ENCODE measurements at regions not wholly inside any gene's neighbourhood (a gene's known extent, or its start where the extent isn't known, plus 50 kb on each side); places are given as distances from the start of the nearest gene placed in this dataset.
"Not testable (repeated sequence)": the region's sequence is repeated elsewhere in the genome, so short reads cannot be mapped to it uniquely, and the experiment has no call there.

DNA sequence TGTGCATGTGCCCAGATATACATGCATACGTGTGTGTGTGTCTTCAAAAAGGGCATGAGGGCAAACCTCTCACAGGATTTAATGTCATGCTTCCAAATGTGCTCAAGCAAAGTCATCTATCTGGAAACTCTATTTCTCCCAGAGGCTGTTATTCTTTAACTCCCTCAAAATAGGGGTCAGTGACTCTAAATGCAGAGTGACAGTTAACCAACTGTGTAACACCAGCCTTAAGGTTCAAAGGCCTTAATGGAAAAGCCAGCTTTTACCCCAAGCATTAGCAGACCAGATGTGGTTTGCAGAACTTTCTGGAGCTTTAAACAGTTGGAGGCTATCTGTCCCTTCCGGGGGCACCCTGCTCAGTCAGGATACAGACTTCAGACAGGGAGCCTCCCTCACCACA lies 70.4 kb upstream of the SLC7A14 start:
- Mint-ChIP-seq H3K4me3 (ENCODE audit: low read depth, unreplicated experiment) (no peak overlapping the region), H3K27me3 (ENCODE audit: unreplicated experiment) (peaks cover 16% of the 10 kb centered on the region), H3K36me3 (ENCODE audit: insufficient read depth, unreplicated experiment) (no peaks in the 10 kb centered on the region), H3K27ac (ENCODE audit: unreplicated experiment) (no peak overlapping the region), H3K9me3 (ENCODE audit: low read depth, unreplicated experiment) (no peaks in the 10 kb centered on the region), H3K4me1 (ENCODE audit: low read depth, unreplicated experiment) (no peaks in the 10 kb centered on the region)
- CTCF ChIA-PET, result no interaction called here
- TF ChIP-seq, protein P1, sequence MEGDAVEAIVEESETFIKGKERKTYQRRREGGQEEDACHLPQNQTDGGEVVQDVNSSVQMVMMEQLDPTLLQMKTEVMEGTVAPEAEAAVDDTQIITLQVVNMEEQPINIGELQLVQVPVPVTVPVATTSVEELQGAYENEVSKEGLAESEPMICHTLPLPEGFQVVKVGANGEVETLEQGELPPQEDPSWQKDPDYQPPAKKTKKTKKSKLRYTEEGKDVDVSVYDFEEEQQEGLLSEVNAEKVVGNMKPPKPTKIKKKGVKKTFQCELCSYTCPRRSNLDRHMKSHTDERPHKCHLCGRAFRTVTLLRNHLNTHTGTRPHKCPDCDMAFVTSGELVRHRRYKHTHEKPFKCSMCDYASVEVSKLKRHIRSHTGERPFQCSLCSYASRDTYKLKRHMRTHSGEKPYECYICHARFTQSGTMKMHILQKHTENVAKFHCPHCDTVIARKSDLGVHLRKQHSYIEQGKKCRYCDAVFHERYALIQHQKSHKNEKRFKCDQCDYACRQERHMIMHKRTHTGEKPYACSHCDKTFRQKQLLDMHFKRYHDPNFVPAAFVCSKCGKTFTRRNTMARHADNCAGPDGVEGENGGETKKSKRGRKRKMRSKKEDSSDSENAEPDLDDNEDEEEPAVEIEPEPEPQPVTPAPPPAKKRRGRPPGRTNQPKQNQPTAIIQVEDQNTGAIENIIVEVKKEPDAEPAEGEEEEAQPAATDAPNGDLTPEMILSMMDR (IDR thresholded peaks at IDR 0.05; ENCODE audit: unreplicated experiment), result no peak
- DNase-seq, result no peak
- BruUV-seq (replicated peaks), result no TSS peak
- intact Hi-C loops (cut with micrococcal nuclease; ENCODE audit: unreplicated experiment), result no loop called here

DNA sequence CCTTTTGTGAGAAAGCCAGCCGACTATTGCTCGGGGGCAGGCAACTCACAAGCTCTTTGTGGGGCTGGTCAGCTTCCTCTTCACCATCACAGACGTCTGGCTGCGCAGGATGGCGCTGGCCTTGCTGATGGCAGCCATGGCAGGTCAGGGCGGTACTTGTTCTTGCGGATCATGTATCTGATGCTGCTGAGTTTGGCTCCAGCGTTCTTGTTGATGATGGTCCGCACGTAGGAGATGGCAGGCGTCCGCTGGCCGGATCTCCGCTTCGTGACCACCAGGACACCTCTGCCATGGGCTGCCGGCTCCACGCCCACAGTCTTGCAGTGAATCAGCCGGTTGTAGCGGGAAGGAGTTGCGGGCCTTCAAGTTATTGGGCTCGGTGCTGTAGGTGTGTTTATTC lies 67.9 kb upstream of the SLC7A14 start:
- CTCF ChIA-PET, result no interaction called here
- no peak overlapping the region for H3K27ac Mint-ChIP-seq (ENCODE audit: unreplicated experiment)
- no peaks in the 10 kb centered on the region for H3K9me3 Mint-ChIP-seq (ENCODE audit: low read depth, unreplicated experiment)
- no peak overlapping the region for H3K4me3 Mint-ChIP-seq (ENCODE audit: low read depth, unreplicated experiment)
- TF ChIP-seq, protein P1 (IDR thresholded peaks at IDR 0.05; ENCODE audit: unreplicated experiment), result no peak
- BruUV-seq (replicated peaks), result no TSS peak
- no peaks in the 10 kb centered on the region for H3K36me3 Mint-ChIP-seq (ENCODE audit: insufficient read depth, unreplicated experiment)
- intact Hi-C loops (cut with micrococcal nuclease; ENCODE audit: unreplicated experiment), result no loop called here
- peaks cover 36% of the 10 kb centered on the region for H3K27me3 Mint-ChIP-seq (ENCODE audit: unreplicated experiment)
- DNase-seq, result no peak
- H3K4me1 Mint-ChIP-seq (ENCODE audit: low read depth, unreplicated experiment), result no peaks in the 10 kb centered on the region

- Mint-ChIP-seq H3K36me3 (ENCODE audit: insufficient read depth, unreplicated experiment) (no peaks in the 10 kb centered on the region), H3K9me3 (ENCODE audit: low read depth, unreplicated experiment) (no peaks in the 10 kb centered on the region), H3K4me3 (ENCODE audit: low read depth, unreplicated experiment) (no peak overlapping the region), H3K27me3 (ENCODE audit: unreplicated experiment) (peaks cover 36% of the 10 kb centered on the region), H3K4me1 (ENCODE audit: low read depth, unreplicated experiment) (peaks cover 11% of the 10 kb centered on the region), H3K27ac (ENCODE audit: unreplicated experiment) (no peak overlapping the region)
- CTCF ChIA-PET, result no interaction called here
- DNase-seq, result peak; percentile 34
- intact Hi-C loops (cut with micrococcal nuclease; ENCODE audit: unreplicated experiment), result no loop called here
- BruUV-seq (replicated peaks), result no TSS peak
- TF ChIP-seq, protein P1 (IDR thresholded peaks at IDR 0.05; ENCODE audit: unreplicated experiment), result no peak
Observed at GRCh38 chr3:170651260-170651845, 65.5 kb upstream of the SLC7A14 start.

- H3K4me3 Mint-ChIP-seq (ENCODE audit: low read depth, unreplicated experiment); DNase-seq; H3K9me3 Mint-ChIP-seq (ENCODE audit: low read depth, unreplicated experiment); H3K36me3 Mint-ChIP-seq (ENCODE audit: insufficient read depth, unreplicated experiment); BruUV-seq (replicated peaks); intact Hi-C loops (cut with micrococcal nuclease; ENCODE audit: unreplicated experiment); H3K27ac Mint-ChIP-seq (ENCODE audit: unreplicated experiment): not testable (repeated sequence)
- CTCF ChIA-PET, result interaction anchor here (0.6 kb wide), 1 partner anchor 39 kb away, joined by 3 read pairs; no protein-coding TSS in a partner anchor
- peaks cover 34% of the 10 kb centered on the region for H3K27me3 Mint-ChIP-seq (ENCODE audit: unreplicated experiment)
- peaks cover 11% of the 10 kb centered on the region for H3K4me1 Mint-ChIP-seq (ENCODE audit: low read depth, unreplicated experiment)
Observed at GRCh38 chr3:170650557-170650956, 64.7 kb upstream of the SLC7A14 start.

DNA sequence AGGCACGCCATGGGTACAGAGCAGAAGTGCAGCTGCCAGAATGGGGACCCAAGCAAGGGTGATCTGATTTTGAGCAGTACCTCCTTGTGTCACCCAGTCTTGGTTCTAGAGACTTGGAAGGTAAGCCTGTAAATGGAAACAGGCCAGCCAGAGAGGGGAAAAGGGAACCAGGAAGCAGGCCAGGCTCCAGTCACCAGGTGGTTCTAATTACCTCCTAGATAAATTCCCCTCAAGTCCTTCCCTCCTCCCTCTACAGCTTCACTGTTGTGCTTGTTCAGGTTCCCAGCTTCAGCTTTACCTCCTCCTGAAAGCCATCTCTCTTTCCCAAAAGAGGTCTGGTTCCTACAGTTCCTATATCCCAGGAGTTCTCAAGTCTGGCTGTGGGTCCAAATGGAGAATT lies 58.8 kb upstream of the SLC7A14 start:
- no peaks in the 10 kb centered on the region for H3K36me3 Mint-ChIP-seq (ENCODE audit: insufficient read depth, unreplicated experiment)
- intact Hi-C loops (cut with micrococcal nuclease; ENCODE audit: unreplicated experiment), result no loop called here
- CTCF ChIA-PET, result no interaction called here
- no TSS peak for BruUV-seq (replicated peaks)
- peaks cover 11% of the 10 kb centered on the region for H3K4me1 Mint-ChIP-seq (ENCODE audit: low read depth, unreplicated experiment)
- no peak overlapping the region for H3K27ac Mint-ChIP-seq (ENCODE audit: unreplicated experiment)
- peaks cover 31% of the 10 kb centered on the region for H3K27me3 Mint-ChIP-seq (ENCODE audit: unreplicated experiment)
- TF ChIP-seq, protein P1 (IDR thresholded peaks at IDR 0.05; ENCODE audit: unreplicated experiment), result no peak
- no peak for DNase-seq
- H3K9me3 Mint-ChIP-seq (ENCODE audit: low read depth, unreplicated experiment), result no peaks in the 10 kb centered on the region
- H3K4me3 Mint-ChIP-seq (ENCODE audit: low read depth, unreplicated experiment), result no peak overlapping the region

Data from Calu3 (cell line).